ENCODE measurements at regions not wholly inside any gene's neighbourhood (a gene's known extent, or its start where the extent isn't known, plus 50 kb on each side); places are given as distances from the start of the nearest gene placed in this dataset.

- no peak for TF ChIP-seq RNF2 (IDR thresholded peaks at IDR 0.05; ENCODE audit: borderline replicate concordance, low read depth, low read length, missing control alignments, poor library complexity, severe bottlenecking)
Measured at GRCh38 chr6:135728589-135728988, 122.9 kb upstream of the PDE7B start (continued).
